H1 (cell line): ENCODE measurements at regions not wholly inside any gene's neighbourhood (a gene's known extent, or its start where the extent isn't known, plus 50 kb on each side); places are given as distances from the start of the nearest gene placed in this dataset.
"Not testable (repeated sequence)": the region's sequence is repeated elsewhere in the genome, so short reads cannot be mapped to it uniquely, and the experiment has no call there.

Source experiments
- BRCA1 ChIP-seq: IDR thresholded peaks from 2 replicates; pipeline ENCODE4 v1.6.1; 2012; ENCODE audit warnings: low read depth, low read length, improper control_type of control experiment
- CHD1 ChIP-seq: IDR thresholded peaks from 2 replicates; pipeline ENCODE4 v1.6.1; 2012; ENCODE audit warnings: low read depth, low read length, improper control_type of control experiment
- CTCF ChIP-seq, 3 experiments: IDR thresholded peaks; 1 replicate in 2 of 3; 2 replicates in 1 of 3; pipeline versions ENCODE4 v1.5.1 to v1.6.1; 2011; ENCODE audit warnings: low read length in 3 of 3, mild to moderate bottlenecking in 3 of 3, inconsistent platforms in 2 of 3, low read depth in 1 of 3, moderate library complexity in 1 of 3; ENCODE audit not compliant: insufficient read depth in 1 of 3; ENCODE audit errors: control extremely low read depth in 1 of 3
- E2F6 ChIP-seq: IDR thresholded peaks from 2 replicates; pipeline ENCODE4 v1.6.1; 2012; ENCODE audit warnings: inconsistent platforms
- EZH2 ChIP-seq: fragments of 200-600 bp; sonication (generic); IDR thresholded peaks from 2 replicates; pipeline ENCODE4 v1.7.1; 2012; ENCODE audit warnings: low read depth, mild to moderate bottlenecking, moderate library complexity, low read length, inconsistent platforms; ENCODE audit not compliant: severe bottlenecking
- JUN ChIP-seq: IDR thresholded peaks from 2 replicates; pipeline ENCODE4 v1.6.1; 2011; ENCODE audit warnings: low read depth, mild to moderate bottlenecking, improper control_type of control experiment, low read length
- KDM1A ChIP-seq: fragments of 200-600, 300-600 bp; sonication (generic); IDR thresholded peaks from 2 replicates; pipeline ENCODE4 v1.7.1; 2016; ENCODE audit warnings: mild to moderate bottlenecking, low read length, borderline replicate concordance
- POLR2A ChIP-seq, 2 experiments: IDR thresholded peaks; 1 replicate in 1 of 2; 2 replicates in 1 of 2; pipeline ENCODE4 v1.6.1; 2011; ENCODE audit warnings: low read depth in 2 of 2, low read length in 2 of 2, mild to moderate bottlenecking in 2 of 2; ENCODE audit errors: control extremely low read depth in 1 of 2
- POLR2AphosphoS5 ChIP-seq: IDR thresholded peaks from 2 replicates; pipeline ENCODE4 v1.6.1; 2011; ENCODE audit warnings: low read depth, low read length
- SP4 ChIP-seq: IDR thresholded peaks from 2 replicates; pipeline ENCODE4 v1.6.1; 2012; ENCODE audit warnings: low read length, inconsistent platforms
- SRF ChIP-seq: IDR thresholded peaks from 2 replicates; pipeline ENCODE4 v1.6.1; 2011; ENCODE audit warnings: mild to moderate bottlenecking, low read depth, low read length, moderate library complexity
- TBP ChIP-seq: IDR thresholded peaks from 2 replicates; pipeline ENCODE4 v1.6.1; 2011; ENCODE audit warnings: low read depth, low read length, improper control_type of control experiment
- YY1 ChIP-seq: IDR thresholded peaks from 2 replicates; pipeline ENCODE4 v1.6.1; 2011; ENCODE audit warnings: low read depth, mild to moderate bottlenecking, low read length

GRCh38 chr2:87525497-87525991 is 222.3 kb upstream of the PLGLB2 start:
- not testable (repeated sequence) for TF ChIP-seq POLR2AphosphoS5; CTCF (IDR thresholded peaks at IDR 0.05; ENCODE audit: control extremely low read depth in 1 of 3, insufficient read depth in 1 of 3, low read depth in 1 of 3, low read length in 3 of 3); KDM1A; EZH2; SP4; POLR2A (IDR thresholded peaks at IDR 0.05; ENCODE audit: control extremely low read depth in 1 of 2, low read depth in 2 of 2, low read length in 2 of 2); CHD1; SRF; JUN; BRCA1; E2F6; YY1; TBP
